Brain microvascular endothelial cell (primary cell): ENCODE measurements at regions not wholly inside any gene's neighbourhood (a gene's known extent, or its start where the extent isn't known, plus 50 kb on each side); places are given as distances from the start of the nearest gene placed in this dataset.

ENCODE experiments used
- DNase-seq: peaks from one replicate; pipeline ENCODE4 v3.0.0-alpha.2; 2020
- H3K27ac ChIP-seq: fragments of 250-450 bp; sonication (Bioruptor Pico); 2 replicates; pipeline ENCODE4 v1.5.1; 2020; ENCODE audit warnings: mild to moderate bottlenecking, moderate library complexity
- H3K27me3 ChIP-seq: fragments of 250-450 bp; sonication (Bioruptor Pico); replicated peaks from 2 replicates; pipeline ENCODE4 v1.5.1; 2020; ENCODE audit warnings: mild to moderate bottlenecking
- H3K36me3 ChIP-seq: fragments of 250-450 bp; sonication (Bioruptor Pico); replicated peaks from 2 replicates; pipeline ENCODE4 v1.5.1; 2020; ENCODE audit warnings: mild to moderate bottlenecking
- H3K4me3 ChIP-seq: 2 replicates; pipeline ENCODE4 v1.5.1; 2011; ENCODE audit warnings: low read depth, mild to moderate bottlenecking, control low read depth, low read length, moderate library complexity
- CTCF ChIP-seq: IDR thresholded peaks from 2 replicates; pipeline ENCODE4 v1.5.1; 2011; ENCODE audit warnings: low read depth, mild to moderate bottlenecking, moderate library complexity, low read length, control low read depth, inconsistent platforms; ENCODE audit errors: missing control alignments
- in situ Hi-C: cut with HindIII; loops from 2 replicates; pipeline ENCODE4 v1.10.0; 2017; ENCODE audit warnings: low sequenced_read_pairs, low pct_ligation_motif_present

- Histone ChIP-seq H3K36me3 (no peaks in the 10 kb centered on the region), H3K4me3 (no peak overlapping the region), H3K27ac (no peak overlapping the region), H3K27me3 (no peaks in the 10 kb centered on the region)
- no peak for TF ChIP-seq CTCF
- in situ Hi-C loops = no loop called here
- DNase-seq = no peak
These were observed 150.2 kb downstream of the BRD1 start for GRCh38 chr22:49677495-49677889.

- Histone ChIP-seq H3K27ac (no peak overlapping the region), H3K4me3 (no peak overlapping the region), H3K36me3 (no peaks in the 10 kb centered on the region), H3K27me3 (peaks cover under 1% of the 10 kb centered on the region)
- no peak for TF ChIP-seq CTCF
- DNase-seq = no peak
- in situ Hi-C loops = no loop called here
These were observed 150.7 kb downstream of the BRD1 start for GRCh38 chr22:49676783-49677494.

GRCh38 chr22:49676230-49676629 lies 151.4 kb downstream of the BRD1 start:
- no peaks in the 10 kb centered on the region for H3K36me3 ChIP-seq
- DNase-seq = no peak
- no peak overlapping the region for H3K27ac ChIP-seq
- peaks cover 7% of the 10 kb centered on the region for H3K27me3 ChIP-seq
- no peak overlapping the region for H3K4me3 ChIP-seq
- TF ChIP-seq CTCF = no peak
- in situ Hi-C loops = no loop called here

- no peak for TF ChIP-seq CTCF
- peaks cover 19% of the 10 kb centered on the region for H3K27me3 ChIP-seq
- H3K27ac ChIP-seq = no peak overlapping the region
- no peaks in the 10 kb centered on the region for H3K36me3 ChIP-seq
- in situ Hi-C loops = no loop called here
- no peak overlapping the region for H3K4me3 ChIP-seq
- no peak for DNase-seq
These were observed 153.1 kb downstream of the BRD1 start for GRCh38 chr22:49674479-49675050.

GRCh38 chr22:49673048-49673447 lies 154.6 kb downstream of the BRD1 start:
- in situ Hi-C loops = no loop called here
- no peak for TF ChIP-seq CTCF
- H3K27ac ChIP-seq = no peak overlapping the region
- H3K36me3 ChIP-seq = no peaks in the 10 kb centered on the region
- DNase-seq = no peak
- H3K4me3 ChIP-seq = no peak overlapping the region
- peaks cover 19% of the 10 kb centered on the region for H3K27me3 ChIP-seq

- TF ChIP-seq CTCF = no peak
- H3K27me3 ChIP-seq = peaks cover 19% of the 10 kb centered on the region
- DNase-seq = no peak
- no peaks in the 10 kb centered on the region for H3K36me3 ChIP-seq
- in situ Hi-C loops = no loop called here
- no peak overlapping the region for H3K4me3 ChIP-seq
- no peak overlapping the region for H3K27ac ChIP-seq
These were observed 155.6 kb downstream of the BRD1 start for GRCh38 chr22:49672014-49672516.
